SK-N-MC (cell line): ENCODE measurements at regions not wholly inside any gene's neighbourhood (a gene's known extent, or its start where the extent isn't known, plus 50 kb on each side); places are given as distances from the start of the nearest gene placed in this dataset.

Experiments
- DNase-seq: peaks from one replicate; pipeline ENCODE4 v3.0.0-alpha.2; 2011; ENCODE audit warnings: low read depth, low spot score
- H3K27ac ChIP-seq: fragments of 200-600 bp; sonication (generic); 2 replicates; pipeline ENCODE4 v1.5.1; 2016; ENCODE audit warnings: mixed run types
- H3K36me3 ChIP-seq: fragments of 200-600 bp; sonication (generic); 2 replicates; pipeline ENCODE4 v1.6.1; 2017; ENCODE audit warnings: antibody characterized with exemption, low read length, mixed read lengths; ENCODE audit not compliant: insufficient read depth
- H3K4me3 ChIP-seq: fragments of 200-600 bp; sonication (generic); 2 replicates; pipeline ENCODE4 v1.5.1; 2016
- H3K9ac ChIP-seq: fragments of 200-600 bp; sonication (generic); 2 replicates; pipeline ENCODE4 v1.8.0; 2017; ENCODE audit warnings: mixed run types, mixed read lengths; ENCODE audit not compliant: insufficient read length
- H3K9me3 ChIP-seq: fragments of 200-600 bp; sonication (generic); 2 replicates; pipeline ENCODE4 v1.6.1; 2017; ENCODE audit warnings: low read depth, mild to moderate bottlenecking, antibody characterized with exemption, low read length, moderate library complexity, mixed read lengths
- EZH2 ChIP-seq: fragments of 200-600 bp; sonication (generic); IDR thresholded peaks from one replicate; pipeline ENCODE4 v1.6.1; 2017; ENCODE audit warnings: antibody characterized with exemption
- FOXP2 ChIP-seq: optimal IDR thresholded peaks from 2 replicates; pipeline ENCODE3; 2011; ENCODE audit warnings: mild to moderate bottlenecking, moderate library complexity; ENCODE audit not compliant: insufficient read depth; ENCODE audit errors: extremely low read length, control extremely low read depth
- POLR2AphosphoS5 ChIP-seq: IDR thresholded peaks from 2 replicates; pipeline ENCODE4 v1.6.1; 2012; ENCODE audit warnings: mild to moderate bottlenecking, low read depth, low read length, borderline replicate concordance

- no peaks in the 10 kb centered on the region for H3K9me3 ChIP-seq
- H3K27ac ChIP-seq = no peak overlapping the region
- TF ChIP-seq EZH2 (no peak), FOXP2 (no peak), POLR2AphosphoS5 (no peak)
- no peak overlapping the region for H3K9ac ChIP-seq
- DNase-seq = peak; percentile 58
- no peak overlapping the region for H3K4me3 ChIP-seq
- H3K36me3 ChIP-seq = no peaks in the 10 kb centered on the region
These were observed 73.3 kb downstream of the TASL start for GRCh38 chrX:30504309-30504708.

GRCh38 chrX:30495468-30495867 lies 82.1 kb downstream of the TASL start:
- TF ChIP-seq POLR2AphosphoS5 (no peak), EZH2 (no peak), FOXP2 (no peak)
- H3K9ac ChIP-seq = no peak overlapping the region
- no peaks in the 10 kb centered on the region for H3K9me3 ChIP-seq
- no peak overlapping the region for H3K27ac ChIP-seq
- H3K36me3 ChIP-seq = no peaks in the 10 kb centered on the region
- DNase-seq = no peak
- H3K4me3 ChIP-seq = no peak overlapping the region

- Histone ChIP-seq H3K9ac (no peak overlapping the region), H3K4me3 (no peak overlapping the region), H3K36me3 (no peaks in the 10 kb centered on the region), H3K9me3 (no peaks in the 10 kb centered on the region), H3K27ac (no peak overlapping the region)
- DNase-seq = no peak
- no peak for TF ChIP-seq POLR2AphosphoS5
- no peak for TF ChIP-seq EZH2
- TF ChIP-seq FOXP2 = no peak
These were observed 84.2 kb downstream of the TASL start for GRCh38 chrX:30493348-30493747.

- Histone ChIP-seq H3K36me3 (no peaks in the 10 kb centered on the region), H3K9ac (no peak overlapping the region), H3K9me3 (no peaks in the 10 kb centered on the region), H3K27ac (no peak overlapping the region), H3K4me3 (no peak overlapping the region)
- TF ChIP-seq FOXP2 (no peak), EZH2 (no peak), POLR2AphosphoS5 (no peak)
- DNase-seq = no peak
These were observed 88.2 kb downstream of the TASL start for GRCh38 chrX:30489323-30489722.

GRCh38 chrX:30488092-30488491 lies 89.5 kb downstream of the TASL start:
- H3K27ac ChIP-seq = no peak overlapping the region
- H3K4me3 ChIP-seq = no peak overlapping the region
- no peak overlapping the region for H3K9ac ChIP-seq
- no peaks in the 10 kb centered on the region for H3K36me3 ChIP-seq
- no peak for DNase-seq
- TF ChIP-seq FOXP2 (no peak), POLR2AphosphoS5 (no peak), EZH2 (no peak)
- no peaks in the 10 kb centered on the region for H3K9me3 ChIP-seq

- H3K27ac ChIP-seq = peak overlapping the region; percentile 62
- no peak overlapping the region for H3K9ac ChIP-seq
- no peak overlapping the region for H3K4me3 ChIP-seq
- TF ChIP-seq FOXP2 = no peak
- no peak for TF ChIP-seq POLR2AphosphoS5
- no peak for TF ChIP-seq EZH2
- no peaks in the 10 kb centered on the region for H3K36me3 ChIP-seq
- no peaks in the 10 kb centered on the region for H3K9me3 ChIP-seq
- DNase-seq = no peak
These were observed 93.6 kb downstream of the TASL start for GRCh38 chrX:30483996-30484395.

- Histone ChIP-seq H3K9ac (no peak overlapping the region), H3K9me3 (no peaks in the 10 kb centered on the region), H3K36me3 (no peaks in the 10 kb centered on the region), H3K4me3 (peak overlapping the region; percentile 8; the same call in 1 of the 2 replicates), H3K27ac (peak overlapping the region; percentile 73)
- TF ChIP-seq FOXP2 = no peak
- no peak for TF ChIP-seq EZH2
- TF ChIP-seq POLR2AphosphoS5 = no peak
- no peak for DNase-seq
These were observed 109.1 kb downstream of the TASL start for GRCh38 chrX:30468471-30468870.
